Central memory CD8-positive, alpha-beta T cell (primary cell): ENCODE measurements at regions not wholly inside any gene's neighbourhood (a gene's known extent, or its start where the extent isn't known, plus 50 kb on each side); places are given as distances from the start of the nearest gene placed in this dataset.
"Not testable (repeated sequence)": the region's sequence is repeated elsewhere in the genome, so short reads cannot be mapped to it uniquely, and the experiment has no call there.

Source experiments
- ATAC-seq: fragments of 150-1000 bp; cut with Tn5 transposase; replicated peaks from 2 replicates; pipeline ENCODE4 v1.10.0; 2022; ENCODE audit warnings: mild to moderate bottlenecking, moderate FRiP score, moderate number of reproducible peaks; ENCODE audit not compliant: poor library complexity, severe bottlenecking; ENCODE audit errors: extremely low read depth
- DNase-seq, 2 donors: peaks; one replicate each; pipeline ENCODE4 v3.0.0; 2021; ENCODE audit warnings: low spot score in 2 of 2
- H3K27ac Mint-ChIP-seq: one replicate; pipeline ENCODE4 v1.8.0; 2022; ENCODE audit warnings: low read depth, mild to moderate bottlenecking, moderate library complexity, mixed read lengths
- H3K27me3 Mint-ChIP-seq: one replicate; pipeline ENCODE4 v1.8.0; 2022; ENCODE audit warnings: mixed read lengths
- H3K36me3 Mint-ChIP-seq: one replicate; pipeline ENCODE4 v1.8.0; 2022; ENCODE audit warnings: mild to moderate bottlenecking, moderate library complexity, mixed read lengths; ENCODE audit not compliant: insufficient read depth
- H3K4me1 Mint-ChIP-seq: one replicate; pipeline ENCODE4 v1.8.0; 2022; ENCODE audit warnings: mixed read lengths
- H3K4me3 Mint-ChIP-seq: one replicate; pipeline ENCODE4 v1.8.0; 2022; ENCODE audit warnings: mild to moderate bottlenecking, moderate library complexity, mixed read lengths
- H3K9me3 Mint-ChIP-seq: one replicate; pipeline ENCODE4 v1.8.0; 2022; ENCODE audit warnings: mixed read lengths

- DNase-seq (no peak), ATAC-seq (no peak)
- Mint-ChIP-seq H3K4me1 (peaks cover 71% of the 10 kb centered on the region), H3K36me3 (peaks cover 85% of the 10 kb centered on the region), H3K9me3 (no peaks in the 10 kb centered on the region), H3K27ac (peak overlapping the region; percentile 99), H3K27me3 (no peaks in the 10 kb centered on the region), H3K4me3 (peak overlapping the region; percentile 50)
Observed at GRCh38 chrY:7285388-7285787, 373.8 kb upstream of the AMELY start.

- H3K27ac Mint-ChIP-seq = peak overlapping the region; percentile 99
- H3K36me3 Mint-ChIP-seq = peaks cover 88% of the 10 kb centered on the region
- H3K4me3 Mint-ChIP-seq = peak overlapping the region; percentile 62
- H3K27me3 Mint-ChIP-seq = no peaks in the 10 kb centered on the region
- DNase-seq (peak in 1 of 2 donors; percentile 24), ATAC-seq (no peak)
- H3K9me3 Mint-ChIP-seq = no peaks in the 10 kb centered on the region
- H3K4me1 Mint-ChIP-seq = peaks cover 72% of the 10 kb centered on the region
Observed at GRCh38 chrY:7283001-7283400, 371.4 kb upstream of the AMELY start.

GRCh38 chrY:7280151-7280740 is 368.7 kb upstream of the AMELY start:
- Mint-ChIP-seq H3K4me1 (peaks cover 80% of the 10 kb centered on the region), H3K36me3 (peaks cover 86% of the 10 kb centered on the region), H3K4me3 (peak overlapping the region; percentile 79), H3K27ac (peak overlapping the region; percentile 99)
- H3K27me3 Mint-ChIP-seq, H3K9me3 Mint-ChIP-seq: not testable (repeated sequence)
- DNase-seq = peak in 1 of 2 donors; percentile 69
- peak; percentile 89 for ATAC-seq

GRCh38 chrY:7275751-7276150 is 364.2 kb upstream of the AMELY start:
- peaks cover 67% of the 10 kb centered on the region for H3K4me1 Mint-ChIP-seq
- H3K27me3 Mint-ChIP-seq = no peaks in the 10 kb centered on the region
- peak overlapping the region; percentile 90 for H3K4me3 Mint-ChIP-seq
- no peaks in the 10 kb centered on the region for H3K9me3 Mint-ChIP-seq
- peak overlapping the region; percentile 99 for H3K27ac Mint-ChIP-seq
- H3K36me3 Mint-ChIP-seq = peaks cover 73% of the 10 kb centered on the region
- no peak for ATAC-seq
- DNase-seq = no peak

- H3K4me3 Mint-ChIP-seq = peak overlapping the region; percentile 90
- H3K27me3 Mint-ChIP-seq = no peaks in the 10 kb centered on the region
- peak overlapping the region; percentile 99 for H3K27ac Mint-ChIP-seq
- peaks cover 60% of the 10 kb centered on the region for H3K4me1 Mint-ChIP-seq
- peaks cover 67% of the 10 kb centered on the region for H3K36me3 Mint-ChIP-seq
- DNase-seq (no peak), ATAC-seq (no peak)
- no peaks in the 10 kb centered on the region for H3K9me3 Mint-ChIP-seq
Observed at GRCh38 chrY:7275014-7275413, 363.5 kb upstream of the AMELY start.

- peaks cover 59% of the 10 kb centered on the region for H3K4me1 Mint-ChIP-seq
- ATAC-seq = peak; percentile 0
Observed at GRCh38 chrY:7274369-7274913, 362.9 kb upstream of the AMELY start.

GRCh38 chrY:7273587-7274203 is 362.1 kb upstream of the AMELY start:
- Mint-ChIP-seq H3K4me3 (peak overlapping the region; percentile 90), H3K27ac (peak overlapping the region; percentile 99), H3K36me3 (peaks cover 54% of the 10 kb centered on the region), H3K9me3 (no peaks in the 10 kb centered on the region), H3K27me3 (no peaks in the 10 kb centered on the region), H3K4me1 (peaks cover 53% of the 10 kb centered on the region)
- DNase-seq (peak; percentile 76 to 98), ATAC-seq (peak; percentile 80)

More at GRCh38 chrY:7274369-7274913, 362.9 kb upstream of the AMELY start:
- H3K27ac Mint-ChIP-seq = peak overlapping the region; percentile 99
- H3K4me3 Mint-ChIP-seq = peak overlapping the region; percentile 90
- DNase-seq = no peak
- peaks cover 61% of the 10 kb centered on the region for H3K36me3 Mint-ChIP-seq
- H3K9me3 Mint-ChIP-seq = no peaks in the 10 kb centered on the region
- H3K27me3 Mint-ChIP-seq = no peaks in the 10 kb centered on the region

DNA sequence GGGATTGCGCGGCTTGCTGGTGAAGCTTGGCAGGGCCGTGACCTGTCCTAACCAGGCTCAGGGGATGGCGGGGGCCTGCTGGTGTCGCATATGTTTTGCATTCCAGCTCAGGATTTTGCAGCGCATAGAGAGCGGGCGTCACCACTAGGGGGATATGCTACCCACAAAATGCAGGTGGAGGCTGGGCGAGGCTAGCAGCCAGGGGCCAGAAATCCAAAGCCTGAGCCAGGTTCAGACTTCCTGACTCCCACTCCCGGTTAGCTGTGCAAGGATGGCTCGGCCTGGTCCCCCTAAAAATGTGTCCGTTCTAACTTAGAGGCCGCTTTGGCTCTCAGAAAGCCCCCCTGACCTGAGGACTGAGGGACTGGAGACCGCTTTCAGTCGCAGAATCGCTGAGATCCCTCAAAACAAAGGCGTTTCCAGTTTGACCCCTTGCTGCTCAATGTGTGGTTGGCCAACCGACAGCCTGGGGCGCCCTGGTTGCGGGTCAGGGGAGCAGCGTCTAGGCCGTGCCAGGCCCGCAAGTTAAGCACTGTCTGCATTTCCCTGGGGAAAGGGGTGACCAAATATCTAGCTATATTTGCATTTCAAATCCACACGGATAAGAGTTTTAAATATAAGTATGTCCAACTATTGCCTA is 361.1 kb upstream of the AMELY start:
- Mint-ChIP-seq H3K27ac (peak overlapping the region; percentile 99), H3K4me1 (peaks cover 54% of the 10 kb centered on the region), H3K9me3 (no peaks in the 10 kb centered on the region), H3K36me3 (peaks cover 44% of the 10 kb centered on the region), H3K27me3 (no peaks in the 10 kb centered on the region), H3K4me3 (peak overlapping the region; percentile 90)
- DNase-seq (peak in 1 of 2 donors; percentile 56), ATAC-seq (no peak)

GRCh38 chrY:7263773-7264172 is 352.2 kb upstream of the AMELY start:
- no peak overlapping the region for H3K4me3 Mint-ChIP-seq
- H3K4me1 Mint-ChIP-seq = peaks cover 14% of the 10 kb centered on the region
- no peaks in the 10 kb centered on the region for H3K27me3 Mint-ChIP-seq
- H3K9me3 Mint-ChIP-seq = no peaks in the 10 kb centered on the region
- H3K27ac Mint-ChIP-seq = no peak overlapping the region
- ATAC-seq = peak; percentile 68
- H3K36me3 Mint-ChIP-seq = peaks cover 2% of the 10 kb centered on the region
- DNase-seq = no peak

DNA sequence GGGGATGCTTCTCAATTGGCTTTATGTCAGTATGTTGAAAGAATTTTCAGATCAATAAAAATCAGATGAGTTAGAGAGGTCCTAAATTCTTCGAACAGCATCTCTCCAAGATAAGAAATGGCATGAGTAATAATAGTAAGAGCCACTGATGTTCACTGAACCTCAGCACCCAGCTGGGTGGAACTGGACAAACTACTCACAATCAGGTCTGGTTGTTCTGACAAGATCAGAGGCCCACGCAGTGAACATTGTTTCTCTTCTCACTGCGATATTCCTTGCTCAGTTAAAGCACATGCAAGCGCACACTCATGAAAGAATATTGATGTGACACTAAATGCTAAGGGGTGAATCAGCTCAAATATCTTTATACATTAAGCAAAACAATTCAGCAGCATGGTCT is 351.0 kb upstream of the AMELY start:
- DNase-seq (no peak), ATAC-seq (no peak)
- Mint-ChIP-seq H3K36me3 (peaks cover 2% of the 10 kb centered on the region), H3K4me1 (peaks cover 7% of the 10 kb centered on the region), H3K4me3 (no peak overlapping the region), H3K27me3 (no peaks in the 10 kb centered on the region), H3K9me3 (peaks cover 6% of the 10 kb centered on the region), H3K27ac (no peak overlapping the region)

DNA sequence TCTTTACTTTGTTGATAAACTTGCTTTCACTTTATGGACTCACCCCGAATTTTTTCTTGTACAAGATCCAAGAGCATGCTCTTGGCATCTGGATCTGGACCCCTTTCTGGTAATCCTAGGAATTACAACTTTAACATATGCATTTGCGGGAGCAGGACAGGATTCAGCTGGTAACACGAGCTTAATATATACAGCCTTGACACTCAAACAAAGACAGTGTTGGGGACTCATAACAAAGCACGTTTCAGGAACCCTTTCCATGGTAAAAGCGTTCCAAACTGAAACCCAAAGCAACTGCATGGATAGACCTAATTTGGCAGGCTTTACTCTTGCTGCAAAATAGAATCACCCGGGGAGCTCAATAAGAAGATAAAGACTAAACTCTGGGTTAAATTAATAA is 349.7 kb upstream of the AMELY start:
- Mint-ChIP-seq H3K27me3 (no peaks in the 10 kb centered on the region), H3K9me3 (peaks cover 12% of the 10 kb centered on the region), H3K36me3 (peaks cover 3% of the 10 kb centered on the region), H3K4me1 (peaks cover 12% of the 10 kb centered on the region), H3K27ac (no peak overlapping the region), H3K4me3 (no peak overlapping the region)
- ATAC-seq (no peak), DNase-seq (no peak)

GRCh38 chrY:7240101-7240500 is 328.5 kb upstream of the AMELY start:
- Mint-ChIP-seq H3K27me3 (no peaks in the 10 kb centered on the region), H3K9me3 (peaks cover 17% of the 10 kb centered on the region), H3K36me3 (peaks cover 8% of the 10 kb centered on the region), H3K4me1 (peaks cover 62% of the 10 kb centered on the region), H3K27ac (peak overlapping the region; percentile 99), H3K4me3 (peak overlapping the region; percentile 71)
- DNase-seq (peak; percentile 24 to 82), ATAC-seq (peak; percentile 99)

GRCh38 chrY:7211971-7212370 is 300.4 kb upstream of the AMELY start:
- no peak overlapping the region for H3K4me3 Mint-ChIP-seq
- peaks cover 11% of the 10 kb centered on the region for H3K4me1 Mint-ChIP-seq
- H3K36me3 Mint-ChIP-seq = no peaks in the 10 kb centered on the region
- no peak for ATAC-seq
- H3K27me3 Mint-ChIP-seq = no peaks in the 10 kb centered on the region
- DNase-seq = no peak
- H3K9me3 Mint-ChIP-seq = no peaks in the 10 kb centered on the region
- no peak overlapping the region for H3K27ac Mint-ChIP-seq
